SK-N-SH (cell line): ENCODE measurements at regions not wholly inside any gene's neighbourhood (a gene's known extent, or its start where the extent isn't known, plus 50 kb on each side); places are given as distances from the start of the nearest gene placed in this dataset.

ENCODE experiments used
- YY1 ChIP-seq: IDR thresholded peaks from 2 replicates; pipeline ENCODE4 v1.4.0; 2012; ENCODE audit warnings: low read depth, mild to moderate bottlenecking
- TF ChIP-seq, protein P1 (sequence below): fragments of 200-600 bp; sonication (generic); IDR thresholded peaks from 2 replicates; pipeline ENCODE4 v1.6.1; 2017; ENCODE audit warnings: antibody characterized with exemption, mild to moderate bottlenecking, moderate library complexity

GRCh38 chr16:24671455-24671954 lies 57.9 kb upstream of the TNRC6A start:
- no peak for TF ChIP-seq YY1
- TF ChIP-seq, protein P1, sequence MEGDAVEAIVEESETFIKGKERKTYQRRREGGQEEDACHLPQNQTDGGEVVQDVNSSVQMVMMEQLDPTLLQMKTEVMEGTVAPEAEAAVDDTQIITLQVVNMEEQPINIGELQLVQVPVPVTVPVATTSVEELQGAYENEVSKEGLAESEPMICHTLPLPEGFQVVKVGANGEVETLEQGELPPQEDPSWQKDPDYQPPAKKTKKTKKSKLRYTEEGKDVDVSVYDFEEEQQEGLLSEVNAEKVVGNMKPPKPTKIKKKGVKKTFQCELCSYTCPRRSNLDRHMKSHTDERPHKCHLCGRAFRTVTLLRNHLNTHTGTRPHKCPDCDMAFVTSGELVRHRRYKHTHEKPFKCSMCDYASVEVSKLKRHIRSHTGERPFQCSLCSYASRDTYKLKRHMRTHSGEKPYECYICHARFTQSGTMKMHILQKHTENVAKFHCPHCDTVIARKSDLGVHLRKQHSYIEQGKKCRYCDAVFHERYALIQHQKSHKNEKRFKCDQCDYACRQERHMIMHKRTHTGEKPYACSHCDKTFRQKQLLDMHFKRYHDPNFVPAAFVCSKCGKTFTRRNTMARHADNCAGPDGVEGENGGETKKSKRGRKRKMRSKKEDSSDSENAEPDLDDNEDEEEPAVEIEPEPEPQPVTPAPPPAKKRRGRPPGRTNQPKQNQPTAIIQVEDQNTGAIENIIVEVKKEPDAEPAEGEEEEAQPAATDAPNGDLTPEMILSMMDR = peak; percentile 28; the same call in 1 of the 2 replicates
